Prostate gland (tissue), 2 donors: ENCODE measurements at regions not wholly inside any gene's neighbourhood (a gene's known extent, or its start where the extent isn't known, plus 50 kb on each side); places are given as distances from the start of the nearest gene placed in this dataset.

Source experiments
- DNase-seq: peaks from one replicate; pipeline ENCODE4 v3.0.0-alpha.2; 2019; ENCODE audit warnings: low spot score
- H3K27ac ChIP-seq, 2 donors: fragments of 200-600 bp; sonication (generic); 2 replicates each; pipeline ENCODE4 v1.5.1; 2017 to 2019
- H3K27me3 ChIP-seq: fragments of 200-600 bp; sonication (generic); replicated peaks from 2 replicates; pipeline ENCODE4 v1.5.1; 2019; ENCODE audit not compliant: insufficient read depth
- H3K36me3 ChIP-seq, 2 donors: fragments of 200-600 bp; sonication (generic); 1 replicate in 1 of 2; 2 replicates in 1 of 2; pipeline versions ENCODE4 v1.5.1 to v1.8.1; 2017 to 2019
- H3K4me1 ChIP-seq: fragments of 200-600 bp; sonication (generic); replicated peaks from 2 replicates; pipeline ENCODE4 v1.5.1; 2019
- H3K4me3 ChIP-seq, 2 donors: fragments of 200-600 bp; sonication (generic); 2 replicates each; pipeline ENCODE4 v1.5.1; 2017 to 2019
- H3K9me3 ChIP-seq: fragments of 200-600 bp; sonication (generic); 2 replicates; pipeline ENCODE4 v1.5.1; 2017
- POLR2A ChIP-seq: fragments of 450-650 bp; IDR thresholded peaks from one replicate; pipeline ENCODE4 v1.6.1; 2016; ENCODE audit warnings: antibody characterized with exemption, mild to moderate bottlenecking
- POLR2AphosphoS5 ChIP-seq: sonication (generic); formaldehyde crosslinking; IDR thresholded peaks from one replicate; pipeline ENCODE4 v1.6.1; 2017; ENCODE audit warnings: antibody characterized with exemption
- WGBS: methylation state at CpG from one replicate; pipeline ENCODE4 v1.1.5; 2018; 5-methylcytosine and 5-hydroxymethylcytosine counted together
- intact Hi-C: fragments of 100-400 bp; cut with DNase I; formaldehyde crosslinking; loops from one replicate; pipeline ENCODE4 v1.14.2; 2022
- TF ChIP-seq, protein P1 (sequence below), 4 experiments: fragments of 200-600 bp in 2 of 4; fragments of 450-650 bp in 2 of 4; sonication (generic) in 2 of 4; IDR thresholded peaks; 1 replicate in 3 of 4; 2 replicates in 1 of 4; pipeline ENCODE4 v1.5.1; 2016 to 2019; ENCODE audit warnings: antibody characterized with exemption in 4 of 4, mild to moderate bottlenecking in 2 of 4, moderate library complexity in 2 of 4

DNA sequence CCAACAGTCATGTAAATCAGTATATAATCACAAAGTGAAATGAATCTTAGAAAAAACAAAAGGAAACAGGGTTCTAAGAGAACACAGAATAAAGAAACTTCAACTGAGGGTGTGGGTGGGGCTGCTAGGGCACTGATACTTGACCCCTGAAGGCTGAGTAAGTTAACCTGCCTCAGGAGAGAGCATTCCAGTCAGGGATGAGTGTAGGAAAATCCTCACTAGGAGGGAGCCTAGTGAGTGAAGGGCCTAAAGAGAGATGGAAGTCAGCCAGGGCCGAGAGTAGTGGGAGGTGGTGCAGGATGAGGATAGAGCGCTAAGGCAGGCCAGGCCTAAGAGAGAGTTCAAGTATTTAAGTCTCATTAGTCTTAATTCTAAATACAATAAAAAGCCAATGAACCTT lies 342.6 kb downstream of the SATB2 start:
- Histone ChIP-seq H3K4me1 (no peaks in the 10 kb centered on the region), H3K27me3 (no peaks in the 10 kb centered on the region), H3K4me3 (no peak overlapping the region), H3K36me3 (no peaks in the 10 kb centered on the region), H3K9me3 (no peaks in the 10 kb centered on the region), H3K27ac (no peak overlapping the region)
- TF ChIP-seq POLR2AphosphoS5 (no peak), POLR2A (no peak)
- TF ChIP-seq, protein P1, sequence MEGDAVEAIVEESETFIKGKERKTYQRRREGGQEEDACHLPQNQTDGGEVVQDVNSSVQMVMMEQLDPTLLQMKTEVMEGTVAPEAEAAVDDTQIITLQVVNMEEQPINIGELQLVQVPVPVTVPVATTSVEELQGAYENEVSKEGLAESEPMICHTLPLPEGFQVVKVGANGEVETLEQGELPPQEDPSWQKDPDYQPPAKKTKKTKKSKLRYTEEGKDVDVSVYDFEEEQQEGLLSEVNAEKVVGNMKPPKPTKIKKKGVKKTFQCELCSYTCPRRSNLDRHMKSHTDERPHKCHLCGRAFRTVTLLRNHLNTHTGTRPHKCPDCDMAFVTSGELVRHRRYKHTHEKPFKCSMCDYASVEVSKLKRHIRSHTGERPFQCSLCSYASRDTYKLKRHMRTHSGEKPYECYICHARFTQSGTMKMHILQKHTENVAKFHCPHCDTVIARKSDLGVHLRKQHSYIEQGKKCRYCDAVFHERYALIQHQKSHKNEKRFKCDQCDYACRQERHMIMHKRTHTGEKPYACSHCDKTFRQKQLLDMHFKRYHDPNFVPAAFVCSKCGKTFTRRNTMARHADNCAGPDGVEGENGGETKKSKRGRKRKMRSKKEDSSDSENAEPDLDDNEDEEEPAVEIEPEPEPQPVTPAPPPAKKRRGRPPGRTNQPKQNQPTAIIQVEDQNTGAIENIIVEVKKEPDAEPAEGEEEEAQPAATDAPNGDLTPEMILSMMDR (IDR thresholded peaks at IDR 0.05) = no peak
- intact Hi-C loops = no loop called here
- no peak for DNase-seq
- 92% methylated on average over 2 of the region's 2 CpGs for WGBS

DNA sequence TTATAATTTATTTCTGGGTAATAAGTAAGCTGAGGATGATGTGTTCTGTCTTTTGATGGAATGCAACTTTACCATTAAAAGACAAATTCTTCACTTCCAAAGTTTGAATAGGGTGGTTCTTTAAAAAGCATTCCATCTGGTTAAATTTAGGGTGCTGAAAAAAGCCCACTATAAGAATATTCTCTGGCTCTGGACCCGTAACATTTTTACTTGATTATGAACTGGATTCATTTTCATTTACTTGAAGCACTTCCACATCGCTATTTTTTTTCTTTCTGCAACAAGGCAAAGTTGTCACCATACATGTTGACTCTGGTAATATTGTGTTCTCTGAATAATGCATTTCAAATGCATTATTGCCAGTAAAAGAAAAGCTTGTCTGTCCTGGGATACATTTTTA lies 344.6 kb downstream of the SATB2 start:
- Histone ChIP-seq H3K36me3 (no peaks in the 10 kb centered on the region), H3K9me3 (no peaks in the 10 kb centered on the region), H3K4me3 (no peak overlapping the region), H3K27me3 (no peaks in the 10 kb centered on the region), H3K4me1 (no peaks in the 10 kb centered on the region), H3K27ac (no peak overlapping the region)
- no peak for DNase-seq
- TF ChIP-seq POLR2A (no peak), POLR2AphosphoS5 (no peak)
- TF ChIP-seq, protein P1 (IDR thresholded peaks at IDR 0.05) = no peak
- intact Hi-C loops = no loop called here
- WGBS = 91% methylated on average over 2 of the region's 2 CpGs

DNA sequence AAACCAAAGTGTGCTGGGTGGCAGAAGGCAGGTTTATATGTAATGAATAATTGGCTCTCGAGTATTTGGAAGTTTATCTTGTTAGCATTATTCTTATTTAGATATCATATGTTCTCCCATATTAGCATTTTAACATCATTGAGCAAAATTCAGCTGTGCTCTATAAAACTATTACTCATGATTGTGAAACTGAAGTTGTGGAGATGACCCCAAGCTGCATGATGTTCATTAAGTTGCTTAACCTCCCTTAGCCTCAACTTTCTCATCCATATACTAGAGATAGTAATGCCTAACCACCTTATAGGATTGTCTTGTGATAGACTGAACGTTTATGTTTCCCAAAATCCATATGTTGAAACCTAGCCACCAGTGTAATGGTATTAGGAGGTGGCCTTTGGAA lies 346.3 kb downstream of the SATB2 start:
- TF ChIP-seq, protein P1 (IDR thresholded peaks at IDR 0.05) = no peak
- TF ChIP-seq POLR2AphosphoS5 = no peak
- no peak for TF ChIP-seq POLR2A
- H3K27me3 ChIP-seq = no peaks in the 10 kb centered on the region
- no peak overlapping the region for H3K4me3 ChIP-seq
- no peaks in the 10 kb centered on the region for H3K36me3 ChIP-seq
- H3K27ac ChIP-seq = no peak overlapping the region
- no peaks in the 10 kb centered on the region for H3K4me1 ChIP-seq
- DNase-seq = no peak
- 84% methylated on average over 2 of the region's 2 CpGs for WGBS
- H3K9me3 ChIP-seq = no peaks in the 10 kb centered on the region
- intact Hi-C loops = no loop called here

DNA sequence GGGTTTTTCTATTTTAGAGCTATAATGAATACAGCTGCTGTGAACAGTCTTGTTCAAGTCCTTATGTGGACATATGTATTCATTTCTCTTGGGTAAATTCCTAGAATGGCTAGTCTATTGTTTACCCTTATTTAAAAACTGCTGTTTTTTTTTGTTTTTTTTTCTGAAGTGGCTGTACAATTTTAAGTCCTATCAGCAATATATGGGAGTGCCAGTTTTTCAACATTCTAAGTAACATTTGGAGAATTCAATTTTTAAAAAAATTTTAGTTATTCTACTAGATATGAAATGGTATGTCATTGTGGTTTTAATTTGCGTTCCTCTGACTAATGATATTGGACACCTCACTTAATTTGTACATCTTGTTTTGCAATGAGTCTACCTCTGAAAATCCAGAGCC lies 349.7 kb downstream of the SATB2 start:
- TF ChIP-seq POLR2AphosphoS5 (no peak), POLR2A (no peak)
- TF ChIP-seq, protein P1 (IDR thresholded peaks at IDR 0.05) = no peak
- H3K9me3 ChIP-seq = no peaks in the 10 kb centered on the region
- WGBS = 88% methylated on average over 1 of the region's 1 CpG

DNA sequence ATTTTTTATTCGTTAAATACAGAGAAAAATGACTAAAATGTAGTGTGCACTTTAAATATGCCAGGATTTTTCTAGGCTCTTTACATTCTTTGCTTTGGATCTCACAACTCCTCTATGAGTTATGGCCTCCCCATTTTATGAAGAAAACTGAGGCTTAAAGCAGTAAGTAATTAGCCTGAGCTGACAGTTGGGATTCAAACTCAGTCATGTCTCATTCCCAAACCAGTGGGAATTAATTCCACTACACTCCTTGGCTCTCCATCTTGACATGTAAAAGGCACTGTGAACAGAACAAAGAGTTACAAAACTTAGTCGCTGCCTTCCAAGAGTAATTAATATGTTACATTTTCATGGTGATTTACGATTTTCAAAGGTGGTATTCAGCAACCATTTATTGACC lies 351.9 kb downstream of the SATB2 start:
- Histone ChIP-seq H3K36me3 (no peaks in the 10 kb centered on the region), H3K4me3 (no peak overlapping the region), H3K27ac (no peak overlapping the region), H3K27me3 (no peaks in the 10 kb centered on the region), H3K9me3 (no peaks in the 10 kb centered on the region), H3K4me1 (no peaks in the 10 kb centered on the region)
- intact Hi-C loops = no loop called here
- TF ChIP-seq, protein P1 (IDR thresholded peaks at IDR 0.05) = no peak
- TF ChIP-seq POLR2A (no peak), POLR2AphosphoS5 (no peak)
- no peak for DNase-seq
- WGBS = 44% methylated on average over 3 of the region's 3 CpGs

More for the DNA sequence above, 349.7 kb downstream of the SATB2 start:
- intact Hi-C loops = no loop called here
- Histone ChIP-seq H3K4me3 (no peak overlapping the region), H3K4me1 (no peaks in the 10 kb centered on the region), H3K36me3 (no peaks in the 10 kb centered on the region), H3K27me3 (no peaks in the 10 kb centered on the region), H3K27ac (no peak overlapping the region)
- DNase-seq = no peak
